ENCODE measurements at regions not wholly inside any gene's neighbourhood (a gene's known extent, or its start where the extent isn't known, plus 50 kb on each side); places are given as distances from the start of the nearest gene placed in this dataset.
"Not testable (repeated sequence)": the region's sequence is repeated elsewhere in the genome, so short reads cannot be mapped to it uniquely, and the experiment has no call there.

- H3K27ac Mint-ChIP-seq (ENCODE audit: unreplicated experiment): peak overlapping the region; percentile 93
- no peaks in the 10 kb centered on the region for H3K27me3 Mint-ChIP-seq (ENCODE audit: unreplicated experiment)
- H3K4me3 Mint-ChIP-seq (ENCODE audit: unreplicated experiment): no peak overlapping the region
- H3K36me3 Mint-ChIP-seq (ENCODE audit: low read depth, unreplicated experiment): no peaks in the 10 kb centered on the region
- no peaks in the 10 kb centered on the region for H3K9me3 Mint-ChIP-seq (ENCODE audit: unreplicated experiment)
- peaks cover 22% of the 10 kb centered on the region for H3K4me1 Mint-ChIP-seq (ENCODE audit: unreplicated experiment)
- no peak for DNase-seq (ENCODE audit: low spot score)
- TF ChIP-seq CTCF (IDR thresholded peaks at IDR 0.05; ENCODE audit: unreplicated experiment): no peak
Measured at GRCh38 chr11:128152796-128153696, 434.3 kb downstream of the ETS1 start.

DNA sequence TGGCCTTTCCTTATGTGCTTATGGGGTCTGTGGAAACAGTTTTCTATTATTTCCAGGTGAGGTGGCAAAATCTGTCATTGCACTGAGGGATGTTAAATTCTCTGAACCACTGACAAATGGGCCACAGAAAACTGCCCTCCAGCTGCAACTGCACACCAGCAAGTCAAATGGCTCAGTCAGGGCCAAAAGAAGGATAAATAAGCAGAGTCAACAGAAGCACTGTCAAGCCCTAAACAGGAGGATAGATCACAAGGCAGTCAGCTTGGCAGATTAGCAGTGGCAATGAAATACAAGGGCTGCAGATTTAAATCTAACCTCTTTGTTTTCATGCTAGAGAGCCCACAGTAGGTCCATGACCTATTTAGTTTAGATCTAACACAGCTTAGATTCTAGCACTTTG lies 435.6 kb downstream of the ETS1 start:
- Mint-ChIP-seq H3K4me3 (ENCODE audit: unreplicated experiment) (no peak overlapping the region), H3K27ac (ENCODE audit: unreplicated experiment) (no peak overlapping the region), H3K9me3 (ENCODE audit: unreplicated experiment) (no peaks in the 10 kb centered on the region), H3K4me1 (ENCODE audit: unreplicated experiment) (peaks cover 26% of the 10 kb centered on the region), H3K36me3 (ENCODE audit: low read depth, unreplicated experiment) (no peaks in the 10 kb centered on the region), H3K27me3 (ENCODE audit: unreplicated experiment) (no peaks in the 10 kb centered on the region)
- DNase-seq (ENCODE audit: low spot score): no peak
- TF ChIP-seq CTCF (IDR thresholded peaks at IDR 0.05; ENCODE audit: unreplicated experiment): no peak

- peaks cover 26% of the 10 kb centered on the region for H3K4me1 Mint-ChIP-seq (ENCODE audit: unreplicated experiment)
- H3K27me3 Mint-ChIP-seq (ENCODE audit: unreplicated experiment): no peaks in the 10 kb centered on the region
- H3K27ac Mint-ChIP-seq (ENCODE audit: unreplicated experiment): no peak overlapping the region
- no peaks in the 10 kb centered on the region for H3K9me3 Mint-ChIP-seq (ENCODE audit: unreplicated experiment)
- TF ChIP-seq CTCF (IDR thresholded peaks at IDR 0.05; ENCODE audit: unreplicated experiment): no peak
- H3K36me3 Mint-ChIP-seq (ENCODE audit: low read depth, unreplicated experiment): no peaks in the 10 kb centered on the region
- no peak for DNase-seq (ENCODE audit: low spot score)
- H3K4me3 Mint-ChIP-seq (ENCODE audit: unreplicated experiment): no peak overlapping the region
Measured at GRCh38 chr11:128151338-128151737, 436.0 kb downstream of the ETS1 start.

- DNase-seq (ENCODE audit: low spot score): no peak
- Mint-ChIP-seq H3K27ac (ENCODE audit: unreplicated experiment) (no peak overlapping the region), H3K4me1 (ENCODE audit: unreplicated experiment) (peaks cover 10% of the 10 kb centered on the region), H3K4me3 (ENCODE audit: unreplicated experiment) (no peak overlapping the region), H3K9me3 (ENCODE audit: unreplicated experiment) (no peaks in the 10 kb centered on the region), H3K36me3 (ENCODE audit: low read depth, unreplicated experiment) (no peaks in the 10 kb centered on the region), H3K27me3 (ENCODE audit: unreplicated experiment) (no peaks in the 10 kb centered on the region)
- TF ChIP-seq CTCF (IDR thresholded peaks at IDR 0.05; ENCODE audit: unreplicated experiment): no peak
Measured at GRCh38 chr11:128148208-128148607, 439.1 kb downstream of the ETS1 start.

GRCh38 chr11:128146926-128147605 lies 440.3 kb downstream of the ETS1 start:
- H3K4me3 Mint-ChIP-seq (ENCODE audit: unreplicated experiment): no peak overlapping the region

DNA sequence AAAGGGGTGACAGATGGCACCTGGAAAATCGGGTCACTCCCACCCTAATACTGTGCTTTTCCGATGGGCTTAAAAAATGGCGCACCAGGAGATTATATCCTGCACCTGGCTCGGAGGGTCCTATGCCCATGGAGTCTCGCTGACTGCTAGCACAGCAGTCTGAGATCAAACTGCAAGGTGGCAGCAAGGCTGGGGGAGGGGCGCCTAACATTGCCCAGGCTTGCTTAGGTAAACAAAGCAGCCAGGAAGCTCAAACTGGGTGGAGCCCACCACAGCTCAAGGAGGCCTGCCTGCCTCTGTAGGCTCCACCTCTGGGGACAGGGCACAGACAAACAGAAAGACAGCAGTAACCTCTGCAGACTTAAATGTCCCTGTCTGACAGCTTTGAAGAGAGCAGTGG lies 447.1 kb downstream of the ETS1 start:
- DNase-seq (ENCODE audit: low spot score); H3K9me3 Mint-ChIP-seq (ENCODE audit: unreplicated experiment); H3K4me1 Mint-ChIP-seq (ENCODE audit: unreplicated experiment); H3K27ac Mint-ChIP-seq (ENCODE audit: unreplicated experiment); H3K36me3 Mint-ChIP-seq (ENCODE audit: low read depth, unreplicated experiment); H3K4me3 Mint-ChIP-seq (ENCODE audit: unreplicated experiment); H3K27me3 Mint-ChIP-seq (ENCODE audit: unreplicated experiment): not testable (repeated sequence)

More at GRCh38 chr11:128146926-128147605, 440.3 kb downstream of the ETS1 start:
- no peaks in the 10 kb centered on the region for H3K9me3 Mint-ChIP-seq (ENCODE audit: unreplicated experiment)
- H3K27ac Mint-ChIP-seq (ENCODE audit: unreplicated experiment): no peak overlapping the region
- peaks cover 7% of the 10 kb centered on the region for H3K4me1 Mint-ChIP-seq (ENCODE audit: unreplicated experiment)
- DNase-seq (ENCODE audit: low spot score): no peak
- TF ChIP-seq CTCF (IDR thresholded peaks at IDR 0.05; ENCODE audit: unreplicated experiment): no peak
- no peaks in the 10 kb centered on the region for H3K36me3 Mint-ChIP-seq (ENCODE audit: low read depth, unreplicated experiment)
- no peaks in the 10 kb centered on the region for H3K27me3 Mint-ChIP-seq (ENCODE audit: unreplicated experiment)
